ENCODE measurements at regions not wholly inside any gene's neighbourhood (a gene's known extent, or its start where the extent isn't known, plus 50 kb on each side); places are given as distances from the start of the nearest gene placed in this dataset.

GRCh38 chr2:23118313-23118712, 266.7 kb upstream of the KLHL29 start:
- intact Hi-C loops (cut with DNase I; ENCODE audit: low total_unique reads) (no loop called here), in situ Hi-C loops (cut with MboI; ENCODE audit: low sequenced_read_pairs in 4 of 4) (no loop called here)
- no peaks in the 10 kb centered on the region for H3K36me3 ChIP-seq
- TF ChIP-seq CTCF (IDR thresholded peaks at IDR 0.05 in 4 of 5, conservative IDR thresholded peaks at IDR 0.05 in 1 of 5) (no peak), POLR2A (IDR thresholded peaks at IDR 0.05) (no peak)
- H3K4me3 ChIP-seq, result no peak overlapping the region
- no peaks in the 10 kb centered on the region for H3K9me3 ChIP-seq
- no peaks in the 10 kb centered on the region for H3K4me1 ChIP-seq
- no peak for ATAC-seq
- H3K27ac ChIP-seq, result no peak overlapping the region
- no peak for DNase-seq
- no peaks in the 10 kb centered on the region for H3K27me3 ChIP-seq

- TF ChIP-seq POLR2A (IDR thresholded peaks at IDR 0.05), result no peak
- TF ChIP-seq CTCF (IDR thresholded peaks at IDR 0.05 in 4 of 5, conservative IDR thresholded peaks at IDR 0.05 in 1 of 5), result no peak
Observed at GRCh38 chr2:23118894-23119293, 266.1 kb upstream of the KLHL29 start.

GRCh38 chr2:23120161-23120560, 264.8 kb upstream of the KLHL29 start:
- in situ Hi-C loops (cut with MboI; ENCODE audit: low sequenced_read_pairs in 4 of 4), result no loop called here
- no peak for ATAC-seq
- H3K36me3 ChIP-seq, result no peaks in the 10 kb centered on the region

More at GRCh38 chr2:23118894-23119293, 266.1 kb upstream of the KLHL29 start:
- in situ Hi-C loops (cut with MboI; ENCODE audit: low sequenced_read_pairs in 4 of 4) (no loop called here), intact Hi-C loops (cut with DNase I; ENCODE audit: low total_unique reads) (no loop called here)
- no peak for ATAC-seq
- DNase-seq, result no peak
- no peak overlapping the region for H3K27ac ChIP-seq
- no peak overlapping the region for H3K4me3 ChIP-seq
- H3K9me3 ChIP-seq, result no peaks in the 10 kb centered on the region
- no peaks in the 10 kb centered on the region for H3K4me1 ChIP-seq
- no peaks in the 10 kb centered on the region for H3K36me3 ChIP-seq
- H3K27me3 ChIP-seq, result no peaks in the 10 kb centered on the region

GRCh38 chr2:23121968-23122648, 262.9 kb upstream of the KLHL29 start:
- no peak for TF ChIP-seq POLR2A (IDR thresholded peaks at IDR 0.05)
- TF ChIP-seq CTCF (IDR thresholded peaks at IDR 0.05 in 4 of 5, conservative IDR thresholded peaks at IDR 0.05 in 1 of 5), result no peak
- ATAC-seq, result no peak
- intact Hi-C loops (cut with DNase I; ENCODE audit: low total_unique reads), result no loop called here
- Histone ChIP-seq H3K36me3 (no peaks in the 10 kb centered on the region), H3K4me1 (no peaks in the 10 kb centered on the region), H3K4me3 (no peak overlapping the region), H3K27me3 (no peaks in the 10 kb centered on the region), H3K9me3 (no peaks in the 10 kb centered on the region), H3K27ac (no peak overlapping the region)
- in situ Hi-C loops (cut with MboI; ENCODE audit: low sequenced_read_pairs in 4 of 4), result no loop called here
- DNase-seq, result no peak

More at GRCh38 chr2:23120161-23120560, 264.8 kb upstream of the KLHL29 start:
- intact Hi-C loops (cut with DNase I; ENCODE audit: low total_unique reads), result no loop called here
- H3K27ac ChIP-seq, result no peak overlapping the region
- no peak for TF ChIP-seq CTCF (IDR thresholded peaks at IDR 0.05 in 4 of 5, conservative IDR thresholded peaks at IDR 0.05 in 1 of 5)
- TF ChIP-seq POLR2A (IDR thresholded peaks at IDR 0.05), result no peak
- no peaks in the 10 kb centered on the region for H3K27me3 ChIP-seq
- DNase-seq, result no peak
- no peak overlapping the region for H3K4me3 ChIP-seq
- H3K9me3 ChIP-seq, result no peaks in the 10 kb centered on the region
- no peaks in the 10 kb centered on the region for H3K4me1 ChIP-seq

Measured in gastrocnemius medialis (tissue), 4 donors.